PC-9 (cell line): ENCODE measurements at regions not wholly inside any gene's neighbourhood (a gene's known extent, or its start where the extent isn't known, plus 50 kb on each side); places are given as distances from the start of the nearest gene placed in this dataset.

Experiments
- CTCF ChIP-seq: fragments of 200-600 bp; sonication (generic); conservative IDR thresholded peaks from 2 replicates; pipeline ENCODE4 v1.6.1; 2017; ENCODE audit warnings: mixed run types, antibody characterized with exemption, mild to moderate bottlenecking, moderate library complexity
- EZH2 ChIP-seq: fragments of 200-600 bp; sonication (generic); IDR thresholded peaks from 2 replicates; pipeline ENCODE4 v1.8.0; 2017; ENCODE audit warnings: antibody characterized with exemption, low read depth

DNA sequence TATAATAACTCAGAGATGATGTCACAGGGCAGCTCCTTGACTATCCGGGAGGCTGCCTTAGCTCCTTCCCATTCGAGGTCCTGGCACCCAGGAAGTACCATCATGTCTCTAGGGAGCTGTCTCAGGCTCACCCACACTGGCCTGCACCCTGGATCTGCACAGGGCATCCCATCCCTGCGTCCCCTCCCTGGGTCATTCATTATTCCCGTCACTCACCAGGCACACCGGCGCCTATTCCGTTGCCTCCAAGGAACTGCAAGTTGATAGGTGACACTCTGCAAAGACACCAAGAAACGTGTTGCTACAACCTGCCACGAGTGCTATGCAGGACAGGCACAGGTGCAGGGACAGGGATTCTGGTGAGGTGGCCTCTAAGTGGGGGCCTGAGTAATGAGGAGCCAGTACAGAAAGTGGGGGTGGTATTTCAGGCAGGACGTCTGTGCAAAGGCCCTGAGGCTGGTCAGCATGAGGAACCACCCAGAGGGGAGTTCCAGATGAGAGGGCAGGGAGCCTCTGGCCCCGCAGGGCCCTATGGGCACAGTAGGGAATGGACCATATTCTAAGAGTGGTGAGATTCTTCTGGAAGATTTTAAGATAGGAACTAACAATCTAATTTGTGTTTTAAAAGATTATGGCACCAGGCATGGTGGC, 71.6 kb upstream of the SHANK2 start:
- no peak for TF ChIP-seq EZH2
- TF ChIP-seq CTCF, result no peak
